Lower leg skin (tissue), 3 donors: ENCODE measurements at regions not wholly inside any gene's neighbourhood (a gene's known extent, or its start where the extent isn't known, plus 50 kb on each side); places are given as distances from the start of the nearest gene placed in this dataset.

Source experiments
- POLR2A ChIP-seq, 2 donors: fragments of 450-650 bp; IDR thresholded peaks; one replicate each; pipeline ENCODE4 v1.6.1; 2016 to 2017; ENCODE audit warnings: antibody characterized with exemption in 2 of 2, mild to moderate bottlenecking in 1 of 2, moderate library complexity in 1 of 2
- TF ChIP-seq, protein P1 (sequence below), 3 donors: fragments of 450-650 bp; IDR thresholded peaks; one replicate each; pipeline ENCODE4 v1.5.1; 2016; ENCODE audit warnings: antibody characterized with exemption in 3 of 3, mild to moderate bottlenecking in 3 of 3, moderate library complexity in 2 of 3

DNA sequence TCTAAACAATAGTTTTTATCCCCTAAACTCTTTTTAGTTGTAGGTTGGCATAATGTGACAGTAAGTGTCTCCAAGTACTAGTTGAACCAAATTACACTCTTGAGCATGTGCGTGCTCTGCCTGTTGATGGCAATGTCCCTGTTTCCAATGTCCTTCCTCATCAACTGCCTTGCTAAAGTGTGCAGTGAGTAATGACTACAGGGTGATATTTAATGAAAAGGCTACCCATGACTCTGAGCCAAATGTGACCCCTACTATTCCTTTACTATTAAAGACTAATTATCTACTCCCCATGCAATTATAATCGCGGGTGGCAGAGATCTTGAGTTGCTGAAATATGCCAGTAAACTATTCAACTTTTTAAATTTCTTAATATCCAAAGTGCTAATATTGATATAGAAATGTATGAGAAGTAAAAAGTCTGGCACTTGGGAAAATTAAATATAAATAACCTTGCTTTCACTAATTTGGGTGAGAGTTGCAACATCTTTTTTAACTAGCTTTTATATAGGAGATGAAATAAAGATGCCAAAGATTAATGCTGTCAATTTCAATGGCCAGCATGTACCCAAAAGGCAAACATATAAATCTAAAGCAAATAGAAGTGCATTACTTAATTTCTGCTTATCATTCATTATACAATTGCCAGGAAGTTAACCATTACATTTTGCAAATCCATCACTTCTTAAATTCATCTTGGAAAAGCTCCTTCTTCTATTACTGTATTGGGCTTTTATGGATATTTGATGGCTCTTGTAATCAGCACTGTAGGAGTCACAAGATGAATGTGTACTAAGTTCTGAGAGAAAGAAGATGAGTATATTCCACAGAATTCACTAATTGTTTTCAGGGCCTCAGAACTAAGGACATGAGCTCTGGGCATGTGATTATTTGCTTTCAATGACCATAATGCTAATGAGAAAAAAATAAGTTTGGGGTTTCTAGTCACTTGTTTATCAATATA lies 518.2 kb upstream of the NAALADL2 start:
- TF ChIP-seq POLR2A (IDR thresholded peaks at IDR 0.05), result no peak
- TF ChIP-seq, protein P1, sequence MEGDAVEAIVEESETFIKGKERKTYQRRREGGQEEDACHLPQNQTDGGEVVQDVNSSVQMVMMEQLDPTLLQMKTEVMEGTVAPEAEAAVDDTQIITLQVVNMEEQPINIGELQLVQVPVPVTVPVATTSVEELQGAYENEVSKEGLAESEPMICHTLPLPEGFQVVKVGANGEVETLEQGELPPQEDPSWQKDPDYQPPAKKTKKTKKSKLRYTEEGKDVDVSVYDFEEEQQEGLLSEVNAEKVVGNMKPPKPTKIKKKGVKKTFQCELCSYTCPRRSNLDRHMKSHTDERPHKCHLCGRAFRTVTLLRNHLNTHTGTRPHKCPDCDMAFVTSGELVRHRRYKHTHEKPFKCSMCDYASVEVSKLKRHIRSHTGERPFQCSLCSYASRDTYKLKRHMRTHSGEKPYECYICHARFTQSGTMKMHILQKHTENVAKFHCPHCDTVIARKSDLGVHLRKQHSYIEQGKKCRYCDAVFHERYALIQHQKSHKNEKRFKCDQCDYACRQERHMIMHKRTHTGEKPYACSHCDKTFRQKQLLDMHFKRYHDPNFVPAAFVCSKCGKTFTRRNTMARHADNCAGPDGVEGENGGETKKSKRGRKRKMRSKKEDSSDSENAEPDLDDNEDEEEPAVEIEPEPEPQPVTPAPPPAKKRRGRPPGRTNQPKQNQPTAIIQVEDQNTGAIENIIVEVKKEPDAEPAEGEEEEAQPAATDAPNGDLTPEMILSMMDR (IDR thresholded peaks at IDR 0.05), result no peak
